ENCODE measurements at regions not wholly inside any gene's neighbourhood (a gene's known extent, or its start where the extent isn't known, plus 50 kb on each side); places are given as distances from the start of the nearest gene placed in this dataset.

DNA sequence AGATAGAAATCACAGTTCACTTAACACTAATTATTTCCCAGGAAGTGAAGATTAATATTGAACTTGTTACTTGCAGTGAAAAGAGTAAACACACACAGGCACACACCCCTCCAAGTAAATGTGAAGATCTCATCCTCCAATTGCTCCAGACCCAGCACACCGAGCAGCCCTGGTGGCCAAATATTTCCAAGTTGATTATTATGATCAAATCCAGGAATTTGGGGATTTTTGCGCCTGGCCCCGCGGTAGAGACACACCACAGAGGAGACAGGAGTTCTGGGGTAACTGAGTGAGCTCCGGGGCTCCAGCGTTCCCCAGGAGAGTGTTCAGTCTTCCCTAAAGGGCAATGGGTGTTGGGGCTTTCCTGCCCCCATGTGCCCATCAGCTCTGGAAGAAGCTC lies 431.5 kb downstream of the BCL11B start:
- no TSS peak for BruUV-seq (replicated peaks)
- ChIA-PET POLR2A (no interaction called here), CTCF (no interaction called here)
- H3K9me3 Mint-ChIP-seq (ENCODE audit: unreplicated experiment), result no peaks in the 10 kb centered on the region
- no peak overlapping the region for H3K27ac Mint-ChIP-seq (ENCODE audit: unreplicated experiment)
- TF ChIP-seq, protein P1, sequence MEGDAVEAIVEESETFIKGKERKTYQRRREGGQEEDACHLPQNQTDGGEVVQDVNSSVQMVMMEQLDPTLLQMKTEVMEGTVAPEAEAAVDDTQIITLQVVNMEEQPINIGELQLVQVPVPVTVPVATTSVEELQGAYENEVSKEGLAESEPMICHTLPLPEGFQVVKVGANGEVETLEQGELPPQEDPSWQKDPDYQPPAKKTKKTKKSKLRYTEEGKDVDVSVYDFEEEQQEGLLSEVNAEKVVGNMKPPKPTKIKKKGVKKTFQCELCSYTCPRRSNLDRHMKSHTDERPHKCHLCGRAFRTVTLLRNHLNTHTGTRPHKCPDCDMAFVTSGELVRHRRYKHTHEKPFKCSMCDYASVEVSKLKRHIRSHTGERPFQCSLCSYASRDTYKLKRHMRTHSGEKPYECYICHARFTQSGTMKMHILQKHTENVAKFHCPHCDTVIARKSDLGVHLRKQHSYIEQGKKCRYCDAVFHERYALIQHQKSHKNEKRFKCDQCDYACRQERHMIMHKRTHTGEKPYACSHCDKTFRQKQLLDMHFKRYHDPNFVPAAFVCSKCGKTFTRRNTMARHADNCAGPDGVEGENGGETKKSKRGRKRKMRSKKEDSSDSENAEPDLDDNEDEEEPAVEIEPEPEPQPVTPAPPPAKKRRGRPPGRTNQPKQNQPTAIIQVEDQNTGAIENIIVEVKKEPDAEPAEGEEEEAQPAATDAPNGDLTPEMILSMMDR (IDR thresholded peaks at IDR 0.05; ENCODE audit: insufficient read depth in 1 of 2, low read depth in 1 of 2, low read length in 1 of 2, severe bottlenecking in 1 of 2, unreplicated experiment in 1 of 2), result no peak
- H3K4me1 ChIP-seq, result no peaks in the 10 kb centered on the region
- DNase-seq, result no peak
- H3K4me3 ChIP-seq (ENCODE audit: low read depth, low read length), result no peak overlapping the region
- H3K36me3 ChIP-seq (ENCODE audit: control insufficient read depth, insufficient read depth, low read length), result no peaks in the 10 kb centered on the region
- no peaks in the 10 kb centered on the region for H3K27me3 ChIP-seq (replicated peaks; ENCODE audit: control insufficient read depth, insufficient read depth, low read length)
- intact Hi-C loops (cut with micrococcal nuclease; ENCODE audit: unreplicated experiment), result no loop called here
- H3K27me3 Mint-ChIP-seq (ENCODE audit: insufficient read depth, unreplicated experiment), result peaks cover 18% of the 10 kb centered on the region
- H3K36me3 Mint-ChIP-seq (ENCODE audit: insufficient read depth, unreplicated experiment), result no peaks in the 10 kb centered on the region
- no peaks in the 10 kb centered on the region for H3K9me3 ChIP-seq
- H3K4me1 Mint-ChIP-seq (ENCODE audit: low read depth, unreplicated experiment), result no peaks in the 10 kb centered on the region
- H3K4me3 Mint-ChIP-seq (ENCODE audit: unreplicated experiment), result no peak overlapping the region

DNA sequence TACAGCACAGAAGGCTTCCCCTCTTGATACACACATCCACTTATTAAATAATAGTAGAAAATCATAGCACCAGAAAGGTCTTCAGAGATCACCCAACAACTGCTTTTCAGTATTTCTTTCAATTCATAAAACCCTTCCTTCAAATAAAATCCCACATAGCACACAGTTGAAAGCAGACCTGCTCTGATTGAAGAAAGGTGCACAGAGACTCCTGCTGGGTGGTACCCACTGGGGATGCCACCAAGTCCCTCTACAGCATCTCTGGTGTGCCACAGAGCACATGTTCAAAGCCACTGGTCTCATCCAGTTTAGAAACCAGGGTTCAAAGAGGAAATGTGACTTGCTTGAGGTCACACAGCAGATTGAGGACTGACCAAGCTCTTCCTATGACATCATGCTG lies 427.5 kb downstream of the BCL11B start:
- BruUV-seq (replicated peaks), result no TSS peak
- peaks cover 21% of the 10 kb centered on the region for H3K27me3 Mint-ChIP-seq (ENCODE audit: insufficient read depth, unreplicated experiment)
- H3K27ac Mint-ChIP-seq (ENCODE audit: unreplicated experiment), result no peak overlapping the region

DNA sequence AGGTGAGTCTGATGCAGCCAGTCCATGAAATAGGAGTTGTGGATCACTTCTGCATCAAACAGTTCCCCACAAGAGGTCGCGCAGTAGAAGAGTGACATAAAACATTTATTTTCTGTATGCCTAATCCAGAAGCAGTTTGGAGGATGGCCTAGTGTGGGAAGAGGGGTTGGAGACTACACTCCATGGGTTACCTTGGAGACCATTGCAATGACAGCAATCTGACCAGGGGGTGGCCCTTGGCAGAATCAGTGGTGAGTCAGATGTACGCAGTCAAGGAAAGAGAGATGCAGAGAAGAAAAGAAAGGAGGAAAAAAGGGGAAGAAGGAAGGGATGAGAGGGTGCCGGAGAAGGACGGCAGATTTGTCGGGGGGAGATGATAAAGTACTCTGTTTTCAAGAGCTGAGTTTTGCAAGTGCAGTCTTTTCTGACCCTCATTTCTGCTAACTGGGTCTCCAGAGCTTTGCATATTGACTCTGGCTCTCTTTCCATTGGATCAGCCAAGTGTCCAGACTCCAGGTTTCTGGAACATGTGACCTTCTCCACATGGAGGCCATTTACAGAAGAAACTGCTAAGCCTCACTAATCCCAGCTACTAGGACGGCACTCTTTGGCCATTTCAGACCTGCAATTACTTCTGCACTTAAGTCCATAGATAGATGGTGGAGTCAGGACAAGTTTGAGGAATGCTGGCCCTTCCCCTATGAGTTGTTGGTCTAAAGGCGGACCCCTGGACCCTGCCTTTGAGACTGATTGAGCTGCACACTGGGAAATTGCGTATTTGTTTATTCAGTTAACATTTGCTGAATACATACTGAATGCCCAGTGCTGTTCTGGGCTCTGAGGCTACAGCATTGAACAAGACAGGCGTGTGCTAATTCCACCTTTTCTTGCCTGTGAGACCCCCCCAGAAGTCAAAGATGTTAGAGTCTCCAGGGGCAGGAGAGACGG lies 424.2 kb downstream of the BCL11B start:
- TF ChIP-seq, protein P1 (IDR thresholded peaks at IDR 0.05; ENCODE audit: insufficient read depth in 1 of 2, low read depth in 1 of 2, low read length in 1 of 2, severe bottlenecking in 1 of 2, unreplicated experiment in 1 of 2), result no peak
- Histone ChIP-seq H3K4me3 (ENCODE audit: low read depth, low read length) (no peak overlapping the region), H3K9me3 (no peaks in the 10 kb centered on the region), H3K36me3 (ENCODE audit: control insufficient read depth, insufficient read depth, low read length) (no peaks in the 10 kb centered on the region), H3K4me1 (no peaks in the 10 kb centered on the region), H3K27me3 (replicated peaks; ENCODE audit: control insufficient read depth, insufficient read depth, low read length) (no peaks in the 10 kb centered on the region)
- Mint-ChIP-seq H3K4me1 (ENCODE audit: low read depth, unreplicated experiment) (no peaks in the 10 kb centered on the region), H3K27me3 (ENCODE audit: insufficient read depth, unreplicated experiment) (peaks cover 13% of the 10 kb centered on the region), H3K36me3 (ENCODE audit: insufficient read depth, unreplicated experiment) (no peaks in the 10 kb centered on the region), H3K27ac (ENCODE audit: unreplicated experiment) (no peak overlapping the region), H3K9me3 (ENCODE audit: unreplicated experiment) (no peaks in the 10 kb centered on the region), H3K4me3 (ENCODE audit: unreplicated experiment) (no peak overlapping the region)
- intact Hi-C loops (cut with micrococcal nuclease; ENCODE audit: unreplicated experiment), result no loop called here
- ChIA-PET CTCF (no interaction called here), POLR2A (no interaction called here)
- BruUV-seq (replicated peaks), result no TSS peak
- DNase-seq, result no peak

More for the DNA sequence above, 427.5 kb downstream of the BCL11B start:
- TF ChIP-seq, protein P1 (IDR thresholded peaks at IDR 0.05; ENCODE audit: insufficient read depth in 1 of 2, low read depth in 1 of 2, low read length in 1 of 2, severe bottlenecking in 1 of 2, unreplicated experiment in 1 of 2), result no peak
- intact Hi-C loops (cut with micrococcal nuclease; ENCODE audit: unreplicated experiment), result no loop called here
- ChIA-PET POLR2A (no interaction called here), CTCF (no interaction called here)
- no peaks in the 10 kb centered on the region for H3K27me3 ChIP-seq (replicated peaks; ENCODE audit: control insufficient read depth, insufficient read depth, low read length)
- DNase-seq, result no peak
- no peaks in the 10 kb centered on the region for H3K36me3 ChIP-seq (ENCODE audit: control insufficient read depth, insufficient read depth, low read length)
- Mint-ChIP-seq H3K4me1 (ENCODE audit: low read depth, unreplicated experiment) (no peaks in the 10 kb centered on the region), H3K9me3 (ENCODE audit: unreplicated experiment) (no peaks in the 10 kb centered on the region), H3K36me3 (ENCODE audit: insufficient read depth, unreplicated experiment) (no peaks in the 10 kb centered on the region), H3K4me3 (ENCODE audit: unreplicated experiment) (no peak overlapping the region)
- H3K4me1 ChIP-seq, result no peaks in the 10 kb centered on the region
- no peak overlapping the region for H3K4me3 ChIP-seq (ENCODE audit: low read depth, low read length)
- no peaks in the 10 kb centered on the region for H3K9me3 ChIP-seq

Measured in Caco-2 (cell line).